GM12864 (cell line): ENCODE measurements at regions not wholly inside any gene's neighbourhood (a gene's known extent, or its start where the extent isn't known, plus 50 kb on each side); places are given as distances from the start of the nearest gene placed in this dataset.

Experiments
- DNase-seq: peaks from one replicate; pipeline ENCODE4 v3.0.0-alpha.2; 2011; ENCODE audit warnings: low read depth
- H3K4me3 ChIP-seq: 2 replicates; pipeline ENCODE4 v1.5.1; 2011; ENCODE audit warnings: mild to moderate bottlenecking, low read depth, low read length, control low read depth
- TF ChIP-seq, protein P1 (sequence below): IDR thresholded peaks from 2 replicates; pipeline ENCODE4 v1.5.1; 2011; ENCODE audit warnings: low read depth, mild to moderate bottlenecking, moderate library complexity, low read length, control low read depth, inconsistent platforms; ENCODE audit errors: missing control alignments

DNA sequence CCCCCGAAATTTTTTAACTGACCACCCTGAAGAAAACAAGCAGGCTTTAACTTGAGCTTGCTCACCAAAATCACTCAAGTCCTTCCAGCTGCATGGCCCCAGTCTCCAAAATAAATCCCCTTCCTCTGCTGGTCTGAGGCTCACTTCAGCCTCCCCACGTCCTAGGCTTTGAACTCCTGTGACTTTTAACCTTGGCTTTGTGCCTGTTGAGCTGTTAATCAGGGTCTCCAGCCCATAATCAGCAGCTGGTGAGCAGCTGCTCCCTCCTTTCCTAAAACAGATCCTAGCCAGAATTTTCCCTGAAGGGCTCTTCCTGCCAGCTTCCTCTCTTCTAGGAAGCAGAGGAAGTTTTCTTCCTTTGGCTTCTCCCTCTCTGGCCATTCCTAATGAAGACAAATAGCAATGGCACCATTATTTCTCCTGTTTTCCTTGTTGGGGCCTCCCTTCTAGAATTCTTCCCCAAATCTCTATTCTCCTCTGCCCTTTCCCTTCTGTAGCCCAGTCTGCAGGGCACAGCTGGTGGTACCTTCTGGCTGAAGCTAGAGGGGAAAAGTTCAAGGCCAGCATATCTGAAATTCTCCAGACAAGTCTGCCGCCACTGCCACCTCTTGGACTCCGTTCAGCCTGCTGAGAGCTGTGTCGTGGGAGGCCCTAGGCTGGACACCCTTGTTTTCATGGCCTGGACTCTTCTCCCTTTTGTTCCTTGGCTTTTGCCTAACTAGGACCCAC is 152.1 kb downstream of the NOC3L start:
- no peak overlapping the region for H3K4me3 ChIP-seq
- TF ChIP-seq, protein P1, sequence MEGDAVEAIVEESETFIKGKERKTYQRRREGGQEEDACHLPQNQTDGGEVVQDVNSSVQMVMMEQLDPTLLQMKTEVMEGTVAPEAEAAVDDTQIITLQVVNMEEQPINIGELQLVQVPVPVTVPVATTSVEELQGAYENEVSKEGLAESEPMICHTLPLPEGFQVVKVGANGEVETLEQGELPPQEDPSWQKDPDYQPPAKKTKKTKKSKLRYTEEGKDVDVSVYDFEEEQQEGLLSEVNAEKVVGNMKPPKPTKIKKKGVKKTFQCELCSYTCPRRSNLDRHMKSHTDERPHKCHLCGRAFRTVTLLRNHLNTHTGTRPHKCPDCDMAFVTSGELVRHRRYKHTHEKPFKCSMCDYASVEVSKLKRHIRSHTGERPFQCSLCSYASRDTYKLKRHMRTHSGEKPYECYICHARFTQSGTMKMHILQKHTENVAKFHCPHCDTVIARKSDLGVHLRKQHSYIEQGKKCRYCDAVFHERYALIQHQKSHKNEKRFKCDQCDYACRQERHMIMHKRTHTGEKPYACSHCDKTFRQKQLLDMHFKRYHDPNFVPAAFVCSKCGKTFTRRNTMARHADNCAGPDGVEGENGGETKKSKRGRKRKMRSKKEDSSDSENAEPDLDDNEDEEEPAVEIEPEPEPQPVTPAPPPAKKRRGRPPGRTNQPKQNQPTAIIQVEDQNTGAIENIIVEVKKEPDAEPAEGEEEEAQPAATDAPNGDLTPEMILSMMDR = no peak
- DNase-seq = no peak

DNA sequence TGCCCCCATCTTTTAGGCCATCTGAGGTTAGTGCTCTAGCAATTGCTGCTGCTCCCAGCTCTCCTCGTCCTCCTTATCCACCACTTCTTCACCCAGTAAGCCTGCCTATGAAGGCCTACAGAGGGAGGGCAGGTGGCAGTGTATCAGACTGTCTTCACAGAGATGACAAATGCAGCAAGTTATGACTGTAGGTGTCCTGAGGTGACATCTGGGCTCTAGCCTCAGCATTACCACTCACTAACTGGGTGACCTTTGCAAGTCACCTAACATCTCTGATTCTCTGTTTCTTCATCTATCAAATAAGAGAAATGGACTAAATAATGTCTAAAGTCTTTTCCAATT is 151.6 kb downstream of the NOC3L start:
- DNase-seq = no peak
- H3K4me3 ChIP-seq = no peak overlapping the region
- TF ChIP-seq, protein P1 = no peak

DNA sequence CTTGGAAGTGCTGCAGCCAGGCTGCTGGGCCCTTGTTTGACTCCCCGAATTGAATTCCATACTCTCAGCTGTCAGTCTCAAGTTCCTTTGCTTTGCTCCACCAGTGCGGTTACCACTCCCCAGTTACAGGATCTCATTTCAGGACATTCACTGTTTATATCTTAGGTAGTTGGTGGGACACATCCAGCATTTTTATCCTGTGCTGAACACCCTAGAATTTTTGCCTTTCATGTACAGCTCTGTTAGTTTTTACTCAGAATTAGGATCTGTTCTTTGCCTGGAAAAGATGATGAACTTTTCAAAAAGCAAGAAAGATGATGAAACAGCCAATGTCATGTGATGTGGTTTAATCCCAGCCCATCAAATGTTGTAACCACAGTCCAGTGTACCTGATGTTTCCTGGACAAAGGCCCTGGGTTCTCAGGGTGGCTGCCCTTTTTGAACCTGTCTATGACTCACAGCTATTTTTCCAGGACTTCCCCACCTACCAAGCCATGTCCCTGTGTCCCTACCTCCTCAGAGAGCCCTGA is 149.7 kb downstream of the NOC3L start:
- TF ChIP-seq, protein P1 = no peak
- no peak for DNase-seq
- H3K4me3 ChIP-seq = no peak overlapping the region

DNA sequence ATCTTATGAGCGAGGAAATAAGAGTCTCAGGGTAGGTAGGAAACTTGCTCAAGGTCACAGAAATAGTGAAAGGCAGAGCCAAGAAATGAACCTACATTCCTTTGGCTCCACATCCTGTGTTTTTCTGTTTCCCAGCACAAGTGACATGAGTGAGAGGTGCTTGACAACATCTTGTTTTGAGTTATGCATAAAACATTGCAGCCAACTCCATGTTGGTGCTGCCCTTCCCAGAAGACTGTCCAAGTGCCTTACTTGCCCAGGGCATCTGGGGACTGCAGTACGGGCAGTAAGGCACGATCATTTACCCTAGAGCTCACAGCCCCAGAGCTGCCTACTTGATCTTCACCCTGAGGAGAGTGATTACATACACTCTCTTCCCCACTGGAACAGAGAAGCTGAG is 148.8 kb downstream of the NOC3L start:
- DNase-seq = no peak
- H3K4me3 ChIP-seq = no peak overlapping the region
- TF ChIP-seq, protein P1 = no peak

DNA sequence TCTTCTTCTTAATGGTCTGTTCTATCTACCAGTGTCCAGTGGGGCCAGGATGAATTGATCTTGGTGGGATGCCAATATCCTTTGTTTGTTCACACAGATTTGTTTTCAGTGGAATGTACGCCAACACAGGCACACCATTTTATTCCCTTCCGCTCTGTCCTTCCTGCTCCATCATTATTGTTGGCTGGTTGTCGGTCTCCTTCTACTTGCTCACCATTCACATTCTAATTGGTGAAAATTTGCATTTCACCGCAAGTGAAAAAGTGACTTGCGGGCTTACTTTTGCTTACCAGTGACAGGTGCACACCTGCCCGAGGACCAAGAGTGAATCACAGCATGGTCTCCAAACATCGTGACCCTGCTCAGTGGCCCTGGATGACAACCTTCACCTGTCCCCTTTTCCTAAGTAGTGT is 148.3 kb downstream of the NOC3L start:
- TF ChIP-seq, protein P1 = no peak
- H3K4me3 ChIP-seq = no peak overlapping the region
- no peak for DNase-seq

DNA sequence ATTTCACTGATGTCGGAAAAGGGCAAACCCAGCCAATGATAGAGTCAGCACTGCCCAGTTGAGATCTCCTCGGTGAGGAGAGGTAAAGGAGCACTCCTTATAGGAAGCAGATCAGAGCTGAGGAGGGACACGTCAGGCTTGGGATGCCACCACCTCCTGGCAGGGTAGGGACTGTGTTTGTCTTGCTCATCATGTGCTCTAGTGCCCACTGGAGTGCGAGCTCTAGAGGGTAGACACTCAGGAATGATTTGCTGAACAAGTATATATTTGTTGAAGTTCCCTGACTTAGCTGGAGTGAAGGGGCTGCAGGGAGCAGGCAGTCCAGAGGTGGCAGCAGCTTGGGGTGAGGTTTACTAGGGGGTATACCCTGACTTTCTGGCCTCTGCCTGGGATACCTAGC is 146.5 kb downstream of the NOC3L start:
- TF ChIP-seq, protein P1 = no peak
- no peak overlapping the region for H3K4me3 ChIP-seq
- DNase-seq = no peak

DNA sequence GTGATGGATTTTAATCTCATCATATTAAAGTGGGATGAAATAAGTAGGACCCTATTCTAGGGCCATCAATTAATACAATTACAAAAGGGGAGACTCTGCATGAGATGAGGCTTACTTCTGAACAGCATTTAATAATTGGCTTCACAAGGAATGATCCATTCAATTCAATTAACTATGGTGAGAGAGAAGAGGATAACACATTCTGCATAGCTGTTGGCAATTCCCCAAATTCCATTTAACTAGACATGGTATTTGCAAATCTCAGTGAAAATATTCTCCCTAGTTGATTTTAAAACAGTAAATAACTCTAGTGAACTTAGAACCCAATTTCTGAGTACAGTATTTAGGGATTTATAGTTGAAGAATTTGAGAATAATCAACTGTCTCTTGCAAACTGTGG is 145.3 kb downstream of the NOC3L start:
- DNase-seq = no peak
- H3K4me3 ChIP-seq = no peak overlapping the region
- TF ChIP-seq, protein P1 = no peak
